Upper lobe of left lung (tissue), 6 donors: ENCODE measurements at regions not wholly inside any gene's neighbourhood (a gene's known extent, or its start where the extent isn't known, plus 50 kb on each side); places are given as distances from the start of the nearest gene placed in this dataset.

Experiments used
- ATAC-seq, 2 donors: fragments of 200-7000 bp; cut with Tn5 transposase; one replicate each; pipeline ENCODE4 v1.9.1; 2022; ENCODE audit warnings: mild to moderate bottlenecking in 2 of 2, moderate library complexity in 2 of 2; ENCODE audit not compliant: low FRiP score in 2 of 2
- DNase-seq, 2 donors: peaks; one replicate each; pipeline ENCODE4 v3.0.0-alpha.2; 2019 to 2020
- H3K27ac ChIP-seq, 4 donors: fragments of 200-600 bp; sonication (generic); one replicate each; pipeline ENCODE4 v1.5.1; 2016 to 2019
- H3K27me3 ChIP-seq, 4 donors: fragments of 200-600 bp; sonication (generic); one replicate each; pipeline ENCODE4 v1.5.1; 2017 to 2019
- H3K36me3 ChIP-seq, 4 donors: fragments of 200-600 bp; sonication (generic); one replicate each; pipeline ENCODE4 v1.5.1; 2016 to 2019
- H3K4me1 ChIP-seq, 4 donors: fragments of 200-600 bp; sonication (generic); one replicate each; pipeline ENCODE4 v1.5.1; 2018 to 2019
- H3K4me3 ChIP-seq, 4 donors: fragments of 200-600 bp; sonication (generic); one replicate each; pipeline ENCODE4 v1.5.1; 2017 to 2019; ENCODE audit warnings: mild to moderate bottlenecking in 2 of 4, moderate library complexity in 1 of 4
- H3K9me3 ChIP-seq, 4 donors: fragments of 200-600 bp; sonication (generic); one replicate each; pipeline ENCODE4 v1.5.1; 2018 to 2019
- EP300 ChIP-seq, 4 donors: sonication (generic); formaldehyde crosslinking; IDR thresholded peaks; one replicate each; pipeline ENCODE4 v1.5.1; 2017; ENCODE audit warnings: antibody characterized with exemption in 4 of 4, control low read depth in 2 of 4
- POLR2A ChIP-seq, 4 donors: fragments of 450-650 bp; IDR thresholded peaks; one replicate each; pipeline ENCODE4 v1.5.1; 2016 to 2017; ENCODE audit warnings: antibody characterized with exemption in 4 of 4, mild to moderate bottlenecking in 2 of 4
- POLR2AphosphoS5 ChIP-seq, 2 donors: sonication (generic); formaldehyde crosslinking; IDR thresholded peaks; one replicate each; pipeline ENCODE4 v1.5.1; 2017; ENCODE audit warnings: antibody characterized with exemption in 2 of 2
- WGBS, 2 donors: methylation state at CpG; one replicate each; pipeline ENCODE4 v1.1.5; 2017 to 2018; 5-methylcytosine and 5-hydroxymethylcytosine counted together
- TF ChIP-seq, protein P1 (sequence below), 6 experiments: fragments of 450-650 bp in 4 of 6; fragments of 200-600 bp in 2 of 6; sonication (generic) in 2 of 6; IDR thresholded peaks; one replicate each; pipeline ENCODE4 v1.5.1; 2016 to 2019; ENCODE audit warnings: antibody characterized with exemption in 6 of 6
- donor health status: DM: no; HTN: no; CAD: no; lungs with moderate emphysema.
- donor health status: DM: no; HTN: yes; CAD: no; lungs with severe emphysema.

DNA sequence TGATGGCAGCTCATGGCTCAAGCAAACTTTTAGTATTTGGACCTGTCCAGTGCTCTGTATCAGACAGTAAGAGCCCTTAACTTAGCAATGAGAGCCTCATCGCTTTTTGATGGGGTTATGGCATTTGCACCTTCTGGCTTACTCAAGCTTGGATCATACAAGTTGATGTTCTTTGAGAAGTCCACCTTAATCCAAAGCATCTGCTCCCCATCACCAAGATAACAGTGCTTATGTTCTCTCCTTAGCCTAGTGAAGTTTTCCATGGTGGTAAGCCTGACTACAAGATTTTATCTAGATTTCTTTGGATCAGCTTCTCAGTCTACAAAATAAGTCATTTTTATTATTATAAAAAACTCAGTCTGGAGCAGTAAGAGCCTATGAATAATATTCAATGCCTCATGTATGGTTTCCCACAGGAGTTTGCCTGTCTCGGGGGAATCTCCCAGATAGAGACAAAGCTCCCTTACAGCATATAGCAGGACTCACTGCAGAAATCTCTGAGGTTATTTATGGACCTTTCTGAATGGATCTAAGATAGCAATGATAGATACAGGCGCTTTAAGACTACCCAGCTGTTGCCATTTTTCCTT lies 472.2 kb upstream of the LINC00305 start:
- Histone ChIP-seq H3K27me3 (no peaks in the 10 kb centered on the region), H3K27ac (no peak overlapping the region), H3K4me3 (no peak overlapping the region), H3K4me1 (no peaks in the 10 kb centered on the region), H3K9me3 (no peaks in the 10 kb centered on the region), H3K36me3 (no peaks in the 10 kb centered on the region)
- TF ChIP-seq POLR2A (IDR thresholded peaks at IDR 0.05) (no peak), EP300 (IDR thresholded peaks at IDR 0.05) (no peak), POLR2AphosphoS5 (IDR thresholded peaks at IDR 0.05) (no peak)
- TF ChIP-seq, protein P1, sequence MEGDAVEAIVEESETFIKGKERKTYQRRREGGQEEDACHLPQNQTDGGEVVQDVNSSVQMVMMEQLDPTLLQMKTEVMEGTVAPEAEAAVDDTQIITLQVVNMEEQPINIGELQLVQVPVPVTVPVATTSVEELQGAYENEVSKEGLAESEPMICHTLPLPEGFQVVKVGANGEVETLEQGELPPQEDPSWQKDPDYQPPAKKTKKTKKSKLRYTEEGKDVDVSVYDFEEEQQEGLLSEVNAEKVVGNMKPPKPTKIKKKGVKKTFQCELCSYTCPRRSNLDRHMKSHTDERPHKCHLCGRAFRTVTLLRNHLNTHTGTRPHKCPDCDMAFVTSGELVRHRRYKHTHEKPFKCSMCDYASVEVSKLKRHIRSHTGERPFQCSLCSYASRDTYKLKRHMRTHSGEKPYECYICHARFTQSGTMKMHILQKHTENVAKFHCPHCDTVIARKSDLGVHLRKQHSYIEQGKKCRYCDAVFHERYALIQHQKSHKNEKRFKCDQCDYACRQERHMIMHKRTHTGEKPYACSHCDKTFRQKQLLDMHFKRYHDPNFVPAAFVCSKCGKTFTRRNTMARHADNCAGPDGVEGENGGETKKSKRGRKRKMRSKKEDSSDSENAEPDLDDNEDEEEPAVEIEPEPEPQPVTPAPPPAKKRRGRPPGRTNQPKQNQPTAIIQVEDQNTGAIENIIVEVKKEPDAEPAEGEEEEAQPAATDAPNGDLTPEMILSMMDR (IDR thresholded peaks at IDR 0.05) = no peak
- ATAC-seq (no peak), DNase-seq (no peak)
- WGBS, 2 donors = 92 to 97% methylated on average over 3 of the region's 3 CpGs

DNA sequence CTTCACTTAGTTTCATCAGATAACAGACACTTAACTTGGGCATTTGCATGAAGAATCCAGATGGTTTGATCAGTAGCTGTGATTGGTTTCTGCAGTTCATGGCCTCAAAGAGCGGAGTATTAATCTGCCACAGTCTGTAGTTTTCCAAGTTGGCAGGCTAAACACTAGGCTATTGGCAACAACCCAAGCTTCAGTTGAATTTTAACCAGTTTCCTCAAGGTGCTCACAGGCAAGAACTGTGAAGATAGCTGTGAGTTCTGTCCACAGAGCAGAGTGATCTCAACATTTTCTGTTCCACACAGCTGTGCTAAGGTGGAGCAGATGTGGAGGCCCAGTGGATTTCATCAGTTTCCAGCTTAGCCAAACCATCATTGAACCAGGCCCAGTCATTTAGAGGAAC lies 469.5 kb upstream of the LINC00305 start:
- DNase-seq (no peak), ATAC-seq (no peak)
- Histone ChIP-seq H3K4me3 (no peak overlapping the region), H3K27ac (no peak overlapping the region), H3K36me3 (no peaks in the 10 kb centered on the region), H3K27me3 (no peaks in the 10 kb centered on the region), H3K9me3 (no peaks in the 10 kb centered on the region), H3K4me1 (no peaks in the 10 kb centered on the region)
- TF ChIP-seq POLR2AphosphoS5 (IDR thresholded peaks at IDR 0.05) = no peak
- 69 to 70% methylated on average over 1 of the region's 1 CpG for WGBS, 2 donors

DNA sequence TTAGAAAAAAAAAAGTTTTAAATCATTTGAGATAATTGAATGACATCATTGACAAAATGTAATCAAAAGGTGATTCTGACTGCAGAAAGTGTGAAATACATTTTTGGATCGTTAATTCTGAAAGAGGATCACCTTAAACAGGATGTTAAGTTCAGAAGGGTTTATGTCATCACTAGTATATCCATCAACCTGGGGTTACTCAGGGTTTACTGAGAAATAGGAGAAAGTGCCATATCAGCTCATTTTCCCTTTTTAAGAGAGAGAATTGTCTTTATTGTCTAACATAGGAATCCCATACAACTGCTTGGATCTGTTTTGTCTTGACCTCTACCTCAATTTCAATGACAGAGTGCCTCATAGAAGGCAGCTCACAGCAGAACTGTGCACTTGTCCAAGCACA lies 466.1 kb upstream of the LINC00305 start:
- H3K4me3 ChIP-seq = no peak overlapping the region
- no peaks in the 10 kb centered on the region for H3K9me3 ChIP-seq
- no peaks in the 10 kb centered on the region for H3K27me3 ChIP-seq
- H3K27ac ChIP-seq = no peak overlapping the region
- 62 to 63% methylated on average over 1 of the region's 1 CpG for WGBS, 2 donors
- ATAC-seq = no peak
- TF ChIP-seq, protein P1 (IDR thresholded peaks at IDR 0.05) = no peak
- no peaks in the 10 kb centered on the region for H3K36me3 ChIP-seq
- no peaks in the 10 kb centered on the region for H3K4me1 ChIP-seq
- DNase-seq = no peak

DNA sequence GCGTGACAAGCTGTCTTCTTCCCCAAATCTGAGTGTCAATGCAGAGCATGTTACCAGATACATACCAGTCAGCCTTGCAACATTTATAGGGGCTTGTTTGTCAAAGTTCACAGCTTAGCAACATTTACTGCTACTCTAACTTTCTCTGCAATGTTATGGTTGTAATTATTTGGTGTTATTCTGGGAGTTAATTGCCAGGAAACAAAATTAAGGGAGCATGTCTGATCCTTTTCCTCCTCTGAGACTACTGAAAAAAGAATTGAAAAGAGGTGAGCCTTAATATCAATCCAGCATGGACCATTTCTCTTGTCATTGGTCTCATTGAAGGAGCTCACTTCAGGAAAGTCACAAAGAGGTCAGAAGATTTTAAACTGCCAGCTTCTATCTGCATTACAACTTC lies 465.6 kb upstream of the LINC00305 start:
- ATAC-seq (no peak), DNase-seq (no peak)
- Histone ChIP-seq H3K4me3 (no peak overlapping the region), H3K9me3 (no peaks in the 10 kb centered on the region), H3K4me1 (no peaks in the 10 kb centered on the region), H3K27me3 (no peaks in the 10 kb centered on the region), H3K27ac (no peak overlapping the region), H3K36me3 (no peaks in the 10 kb centered on the region)
- 84 to 86% methylated on average over 1 of the region's 1 CpG for WGBS, 2 donors
- TF ChIP-seq POLR2AphosphoS5 (IDR thresholded peaks at IDR 0.05) (no peak), POLR2A (IDR thresholded peaks at IDR 0.05) (no peak)
- TF ChIP-seq, protein P1 (IDR thresholded peaks at IDR 0.05) = no peak

DNA sequence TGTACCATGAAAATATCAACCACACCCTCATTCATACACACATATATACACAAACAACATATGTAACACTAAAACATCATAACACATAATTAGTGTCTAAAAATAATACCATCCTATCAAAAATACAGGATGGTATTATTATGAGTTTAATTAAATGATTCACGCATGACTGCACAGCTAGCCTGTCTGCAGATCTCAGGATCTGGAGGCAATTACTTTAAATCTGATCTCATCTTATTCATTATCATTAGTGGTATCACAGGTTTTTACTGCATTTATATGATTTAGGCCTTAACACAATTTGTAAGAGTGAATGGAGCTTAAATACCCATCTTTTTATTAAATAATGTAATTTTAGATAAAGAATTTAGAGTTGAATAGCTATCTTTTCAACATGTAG lies 443.4 kb upstream of the LINC00305 start:
- ATAC-seq (no peak), DNase-seq (no peak)
- TF ChIP-seq, protein P1 (IDR thresholded peaks at IDR 0.05) = no peak
- TF ChIP-seq POLR2AphosphoS5 (IDR thresholded peaks at IDR 0.05) (no peak), EP300 (IDR thresholded peaks at IDR 0.05) (no peak), POLR2A (IDR thresholded peaks at IDR 0.05) (no peak)
- H3K4me3 ChIP-seq = no peak overlapping the region
- H3K27me3 ChIP-seq = no peaks in the 10 kb centered on the region
- WGBS, 2 donors = 96 to 98% methylated on average over 1 of the region's 1 CpG
- H3K9me3 ChIP-seq = no peaks in the 10 kb centered on the region
- no peaks in the 10 kb centered on the region for H3K36me3 ChIP-seq
- H3K27ac ChIP-seq = no peak overlapping the region
- no peaks in the 10 kb centered on the region for H3K4me1 ChIP-seq
